Panc1 (cell line): ENCODE measurements at regions not wholly inside any gene's neighbourhood (a gene's known extent, or its start where the extent isn't known, plus 50 kb on each side); places are given as distances from the start of the nearest gene placed in this dataset.

Source experiments
- ATAC-seq: fragments of 200-7000 bp; cut with Tn5 transposase; 2 replicates; pipeline ENCODE4 v1.9.1; 2020; ENCODE audit warnings: mild to moderate bottlenecking, moderate library complexity
- BruUV-seq: library from RNA; stranded (reverse); fragments of 400-500 nt; replicated peaks from 2 replicates; lab custom pipeline; 2021; lab: Mats Ljungman, UMichigan
- CTCF ChIA-PET: fragments of 300-600 bp; sonication (Branson Sonifier 250); formaldehyde crosslinking; loops from one replicate; lab custom pipeline; 2022; ENCODE audit warnings: antibody characterized with exemption; lab: Charles Lee
- POLR2A ChIA-PET: fragments of 300-600 bp; sonication (Branson Sonifier 250); formaldehyde crosslinking; loops from one replicate; lab custom pipeline; 2022; ENCODE audit warnings: antibody characterized with exemption; lab: Charles Lee
- DNase-seq: peaks from one replicate; pipeline ENCODE4 v3.0.0-alpha.2; 2010; ENCODE audit warnings: low read depth, low spot score
- H3K27ac ChIP-seq: 2 replicates; pipeline ENCODE4 v1.5.1; 2011; ENCODE audit warnings: mild to moderate bottlenecking, low read length, inconsistent platforms
- H3K27me3 ChIP-seq: fragments of 200-500 bp; sonication (Bioruptor generic); 2 replicates; pipeline ENCODE4 v1.6.0; 2014; ENCODE audit warnings: low read length, inconsistent platforms; ENCODE audit not compliant: control insufficient read depth, insufficient read depth
- H3K36me3 ChIP-seq: fragments of 200-500 bp; sonication (Bioruptor generic); 2 replicates; pipeline ENCODE4 v1.5.1; 2014; ENCODE audit warnings: inconsistent platforms, mild to moderate bottlenecking, low read length, moderate library complexity; ENCODE audit not compliant: control insufficient read depth, insufficient read depth
- H3K4me1 ChIP-seq: 2 replicates; pipeline ENCODE4 v1.5.1; 2011; ENCODE audit warnings: inconsistent platforms, mild to moderate bottlenecking, low read length, moderate library complexity; ENCODE audit not compliant: control insufficient read depth, insufficient read depth
- H3K4me3 ChIP-seq, 2 experiments: 2 replicates each; pipeline ENCODE4 v1.5.1; 2011 to 2012; ENCODE audit warnings: low read depth in 2 of 2, low read length in 2 of 2, mild to moderate bottlenecking in 2 of 2, inconsistent platforms in 1 of 2, moderate library complexity in 1 of 2
- H3K9me3 ChIP-seq: fragments of 200-500 bp; sonication (Bioruptor generic); 2 replicates; pipeline ENCODE4 v1.5.1; 2014; ENCODE audit warnings: low read depth, mild to moderate bottlenecking, inconsistent platforms, low read length, moderate library complexity; ENCODE audit not compliant: control insufficient read depth, insufficient read depth
- POLR2AphosphoS5 ChIP-seq: IDR thresholded peaks from 2 replicates; pipeline ENCODE4 v1.6.1; 2012; ENCODE audit warnings: mild to moderate bottlenecking, low read depth, low read length, moderate library complexity
- SIN3A ChIP-seq: IDR thresholded peaks from 2 replicates; pipeline ENCODE4 v1.6.1; 2012; ENCODE audit warnings: low read depth, mild to moderate bottlenecking, low read length, moderate library complexity, borderline replicate concordance; ENCODE audit not compliant: insufficient read depth
- TCF7L2 ChIP-seq: IDR thresholded peaks from 2 replicates; pipeline ENCODE4 v1.6.1; 2011; ENCODE audit warnings: mild to moderate bottlenecking, low read depth, low read length, inconsistent platforms
- in situ Hi-C: cut with HindIII; loops from 2 replicates; pipeline ENCODE4 v1.10.0; 2016; ENCODE audit warnings: low sequenced_read_pairs, low pct_unique_long_range_greater_than_20kb
- intact Hi-C: fragments of 100-400 bp; cut with micrococcal nuclease; formaldehyde crosslinking; loops from one replicate; pipeline ENCODE4 v1.10.0; 2022; ENCODE audit not compliant: unreplicated experiment
- TF ChIP-seq, protein P1 (sequence below), 2 experiments: IDR thresholded peaks; 2 replicates each; pipeline ENCODE4 v1.6.1; 2011 to 2012; ENCODE audit warnings: low read depth in 2 of 2, control low read depth in 1 of 2, low read length in 1 of 2, mild to moderate bottlenecking in 1 of 2, moderate library complexity in 1 of 2; ENCODE audit not compliant: insufficient read depth in 1 of 2
- TF ChIP-seq, protein P2 (sequence below): fragments of 450-650 bp; IDR thresholded peaks from 2 replicates; pipeline ENCODE4 v1.5.1; 2017; ENCODE audit warnings: mild to moderate bottlenecking

DNA sequence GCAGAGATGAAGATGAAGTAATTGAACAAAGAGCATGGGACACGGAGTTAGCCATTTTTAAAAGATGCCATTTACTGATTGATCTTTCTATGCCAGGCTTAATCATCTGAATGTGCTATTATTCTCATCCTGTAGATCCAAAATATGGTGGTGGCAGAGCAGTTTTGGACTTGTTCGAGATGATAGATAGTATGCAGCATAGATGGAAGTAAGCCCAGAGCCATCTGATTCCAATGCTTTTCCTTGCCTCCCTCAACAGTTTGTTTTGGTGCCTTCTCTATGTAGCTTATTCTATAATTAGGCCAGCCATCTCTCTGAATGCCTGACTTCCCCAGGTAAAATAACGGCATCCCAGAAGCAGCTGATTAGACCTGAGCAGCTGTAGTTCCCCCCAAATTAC, 152.6 kb upstream of the CLNK start:
- intact Hi-C loops, result no loop called here
- CTCF ChIA-PET, result no interaction called here
- no TSS peak for BruUV-seq
- DNase-seq (no peak), ATAC-seq (no peak)
- POLR2A ChIA-PET, result no interaction called here
- Histone ChIP-seq H3K27ac (no peak overlapping the region), H3K4me1 (no peaks in the 10 kb centered on the region), H3K4me3 (no peak overlapping the region), H3K27me3 (no peaks in the 10 kb centered on the region), H3K9me3 (no peaks in the 10 kb centered on the region), H3K36me3 (no peaks in the 10 kb centered on the region)
- TF ChIP-seq, protein P1, sequence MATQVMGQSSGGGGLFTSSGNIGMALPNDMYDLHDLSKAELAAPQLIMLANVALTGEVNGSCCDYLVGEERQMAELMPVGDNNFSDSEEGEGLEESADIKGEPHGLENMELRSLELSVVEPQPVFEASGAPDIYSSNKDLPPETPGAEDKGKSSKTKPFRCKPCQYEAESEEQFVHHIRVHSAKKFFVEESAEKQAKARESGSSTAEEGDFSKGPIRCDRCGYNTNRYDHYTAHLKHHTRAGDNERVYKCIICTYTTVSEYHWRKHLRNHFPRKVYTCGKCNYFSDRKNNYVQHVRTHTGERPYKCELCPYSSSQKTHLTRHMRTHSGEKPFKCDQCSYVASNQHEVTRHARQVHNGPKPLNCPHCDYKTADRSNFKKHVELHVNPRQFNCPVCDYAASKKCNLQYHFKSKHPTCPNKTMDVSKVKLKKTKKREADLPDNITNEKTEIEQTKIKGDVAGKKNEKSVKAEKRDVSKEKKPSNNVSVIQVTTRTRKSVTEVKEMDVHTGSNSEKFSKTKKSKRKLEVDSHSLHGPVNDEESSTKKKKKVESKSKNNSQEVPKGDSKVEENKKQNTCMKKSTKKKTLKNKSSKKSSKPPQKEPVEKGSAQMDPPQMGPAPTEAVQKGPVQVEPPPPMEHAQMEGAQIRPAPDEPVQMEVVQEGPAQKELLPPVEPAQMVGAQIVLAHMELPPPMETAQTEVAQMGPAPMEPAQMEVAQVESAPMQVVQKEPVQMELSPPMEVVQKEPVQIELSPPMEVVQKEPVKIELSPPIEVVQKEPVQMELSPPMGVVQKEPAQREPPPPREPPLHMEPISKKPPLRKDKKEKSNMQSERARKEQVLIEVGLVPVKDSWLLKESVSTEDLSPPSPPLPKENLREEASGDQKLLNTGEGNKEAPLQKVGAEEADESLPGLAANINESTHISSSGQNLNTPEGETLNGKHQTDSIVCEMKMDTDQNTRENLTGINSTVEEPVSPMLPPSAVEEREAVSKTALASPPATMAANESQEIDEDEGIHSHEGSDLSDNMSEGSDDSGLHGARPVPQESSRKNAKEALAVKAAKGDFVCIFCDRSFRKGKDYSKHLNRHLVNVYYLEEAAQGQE (IDR thresholded peaks at IDR 0.05; ENCODE audit: insufficient read depth in 1 of 2, low read depth in 2 of 2, low read length in 1 of 2), result no peak
- TF ChIP-seq POLR2AphosphoS5 (no peak), SIN3A (no peak), TCF7L2 (no peak)
- TF ChIP-seq, protein P2, sequence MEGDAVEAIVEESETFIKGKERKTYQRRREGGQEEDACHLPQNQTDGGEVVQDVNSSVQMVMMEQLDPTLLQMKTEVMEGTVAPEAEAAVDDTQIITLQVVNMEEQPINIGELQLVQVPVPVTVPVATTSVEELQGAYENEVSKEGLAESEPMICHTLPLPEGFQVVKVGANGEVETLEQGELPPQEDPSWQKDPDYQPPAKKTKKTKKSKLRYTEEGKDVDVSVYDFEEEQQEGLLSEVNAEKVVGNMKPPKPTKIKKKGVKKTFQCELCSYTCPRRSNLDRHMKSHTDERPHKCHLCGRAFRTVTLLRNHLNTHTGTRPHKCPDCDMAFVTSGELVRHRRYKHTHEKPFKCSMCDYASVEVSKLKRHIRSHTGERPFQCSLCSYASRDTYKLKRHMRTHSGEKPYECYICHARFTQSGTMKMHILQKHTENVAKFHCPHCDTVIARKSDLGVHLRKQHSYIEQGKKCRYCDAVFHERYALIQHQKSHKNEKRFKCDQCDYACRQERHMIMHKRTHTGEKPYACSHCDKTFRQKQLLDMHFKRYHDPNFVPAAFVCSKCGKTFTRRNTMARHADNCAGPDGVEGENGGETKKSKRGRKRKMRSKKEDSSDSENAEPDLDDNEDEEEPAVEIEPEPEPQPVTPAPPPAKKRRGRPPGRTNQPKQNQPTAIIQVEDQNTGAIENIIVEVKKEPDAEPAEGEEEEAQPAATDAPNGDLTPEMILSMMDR, result no peak
- in situ Hi-C loops, result no loop called here

DNA sequence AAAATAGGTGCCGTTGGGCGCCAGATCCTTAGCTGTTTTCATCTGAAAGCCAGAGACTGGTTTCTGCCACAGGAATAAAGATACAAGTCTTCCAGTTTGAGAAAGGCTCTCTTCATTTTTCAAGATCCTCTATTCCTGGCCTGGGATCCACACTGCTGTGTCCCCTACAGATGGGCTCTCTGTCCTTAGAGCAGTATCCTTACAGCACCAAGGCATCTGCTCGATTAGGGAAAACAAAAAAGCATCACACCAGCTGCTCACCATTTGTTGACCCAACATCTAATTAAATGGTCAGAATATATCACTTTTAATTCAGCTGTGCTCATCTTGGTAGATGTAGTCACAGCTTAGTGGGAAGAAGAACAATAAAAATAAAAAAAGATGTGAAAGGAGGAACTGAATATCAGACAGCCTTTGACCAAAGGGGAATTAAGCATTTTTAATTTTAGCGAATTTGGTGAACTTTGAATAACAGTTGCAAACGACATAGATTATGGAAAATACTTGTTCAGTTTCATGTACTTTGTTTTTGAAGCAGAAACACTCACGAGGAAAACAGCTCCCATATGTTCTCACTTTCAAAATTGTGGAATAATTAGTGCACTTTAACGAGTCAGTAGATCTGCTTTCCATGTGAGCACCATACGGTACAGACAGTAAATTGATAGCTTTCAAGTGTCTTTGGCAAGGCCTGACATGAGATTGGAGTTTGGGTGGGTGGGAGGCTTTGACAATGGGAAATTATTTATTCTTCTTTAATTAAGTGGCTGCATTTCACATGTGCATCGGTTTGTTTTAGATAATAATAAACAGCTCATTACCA, 148.4 kb upstream of the CLNK start:
- Histone ChIP-seq H3K27me3 (no peaks in the 10 kb centered on the region), H3K27ac (no peak overlapping the region), H3K36me3 (no peaks in the 10 kb centered on the region), H3K4me1 (no peaks in the 10 kb centered on the region), H3K9me3 (no peaks in the 10 kb centered on the region), H3K4me3 (no peak overlapping the region)
- in situ Hi-C loops, result no loop called here
- intact Hi-C loops, result no loop called here
- DNase-seq (no peak), ATAC-seq (no peak)
- TF ChIP-seq SIN3A (no peak), POLR2AphosphoS5 (no peak), TCF7L2 (no peak)
- TF ChIP-seq, protein P1 (IDR thresholded peaks at IDR 0.05; ENCODE audit: insufficient read depth in 1 of 2, low read depth in 2 of 2, low read length in 1 of 2), result no peak
- TF ChIP-seq, protein P2, result no peak
- no TSS peak for BruUV-seq
- ChIA-PET POLR2A (no interaction called here), CTCF (no interaction called here)
